SK-N-MC (cell line): ENCODE measurements at regions not wholly inside any gene's neighbourhood (a gene's known extent, or its start where the extent isn't known, plus 50 kb on each side); places are given as distances from the start of the nearest gene placed in this dataset.

Experiments
- DNase-seq: peaks from one replicate; pipeline ENCODE4 v3.0.0-alpha.2; 2011; ENCODE audit warnings: low read depth, low spot score
- H3K27ac ChIP-seq: fragments of 200-600 bp; sonication (generic); 2 replicates; pipeline ENCODE4 v1.5.1; 2016; ENCODE audit warnings: mixed run types
- H3K36me3 ChIP-seq: fragments of 200-600 bp; sonication (generic); 2 replicates; pipeline ENCODE4 v1.6.1; 2017; ENCODE audit warnings: antibody characterized with exemption, low read length, mixed read lengths; ENCODE audit not compliant: insufficient read depth
- H3K4me3 ChIP-seq: fragments of 200-600 bp; sonication (generic); 2 replicates; pipeline ENCODE4 v1.5.1; 2016
- H3K9ac ChIP-seq: fragments of 200-600 bp; sonication (generic); 2 replicates; pipeline ENCODE4 v1.8.0; 2017; ENCODE audit warnings: mixed run types, mixed read lengths; ENCODE audit not compliant: insufficient read length
- H3K9me3 ChIP-seq: fragments of 200-600 bp; sonication (generic); 2 replicates; pipeline ENCODE4 v1.6.1; 2017; ENCODE audit warnings: low read depth, mild to moderate bottlenecking, antibody characterized with exemption, low read length, moderate library complexity, mixed read lengths
- EZH2 ChIP-seq: fragments of 200-600 bp; sonication (generic); IDR thresholded peaks from one replicate; pipeline ENCODE4 v1.6.1; 2017; ENCODE audit warnings: antibody characterized with exemption
- FOXP2 ChIP-seq: optimal IDR thresholded peaks from 2 replicates; pipeline ENCODE3; 2011; ENCODE audit warnings: mild to moderate bottlenecking, moderate library complexity; ENCODE audit not compliant: insufficient read depth; ENCODE audit errors: extremely low read length, control extremely low read depth
- POLR2AphosphoS5 ChIP-seq: IDR thresholded peaks from 2 replicates; pipeline ENCODE4 v1.6.1; 2012; ENCODE audit warnings: mild to moderate bottlenecking, low read depth, low read length, borderline replicate concordance

- H3K9me3 ChIP-seq, result no peaks in the 10 kb centered on the region
- TF ChIP-seq EZH2 (no peak), POLR2AphosphoS5 (no peak), FOXP2 (no peak)
- H3K36me3 ChIP-seq, result no peaks in the 10 kb centered on the region
- no peak overlapping the region for H3K4me3 ChIP-seq
- no peak overlapping the region for H3K27ac ChIP-seq
- DNase-seq, result no peak
- H3K9ac ChIP-seq, result no peak overlapping the region
Observed at GRCh38 chr2:7681881-7682461, 764.8 kb downstream of the RNF144A start.

GRCh38 chr2:7683196-7683595 lies 766.0 kb downstream of the RNF144A start:
- no peak overlapping the region for H3K27ac ChIP-seq
- TF ChIP-seq EZH2 (no peak), FOXP2 (no peak), POLR2AphosphoS5 (no peak)

GRCh38 chr2:7683708-7684107 lies 766.5 kb downstream of the RNF144A start:
- Histone ChIP-seq H3K9me3 (no peaks in the 10 kb centered on the region), H3K9ac (no peak overlapping the region), H3K27ac (no peak overlapping the region), H3K36me3 (no peaks in the 10 kb centered on the region), H3K4me3 (no peak overlapping the region)
- DNase-seq, result no peak
- no peak for TF ChIP-seq FOXP2

More at GRCh38 chr2:7683196-7683595, 766.0 kb downstream of the RNF144A start:
- H3K9ac ChIP-seq, result no peak overlapping the region
- DNase-seq, result no peak
- no peaks in the 10 kb centered on the region for H3K9me3 ChIP-seq
- no peak overlapping the region for H3K4me3 ChIP-seq
- H3K36me3 ChIP-seq, result no peaks in the 10 kb centered on the region

GRCh38 chr2:7685342-7686015 lies 768.3 kb downstream of the RNF144A start:
- H3K36me3 ChIP-seq, result no peaks in the 10 kb centered on the region
- no peak for DNase-seq
- H3K9me3 ChIP-seq, result no peaks in the 10 kb centered on the region
- TF ChIP-seq EZH2 (no peak), POLR2AphosphoS5 (no peak), FOXP2 (no peak)
- H3K27ac ChIP-seq, result no peak overlapping the region
- H3K4me3 ChIP-seq, result no peak overlapping the region
- no peak overlapping the region for H3K9ac ChIP-seq

GRCh38 chr2:7686016-7686385 lies 768.8 kb downstream of the RNF144A start:
- no peaks in the 10 kb centered on the region for H3K36me3 ChIP-seq
- H3K9me3 ChIP-seq, result no peaks in the 10 kb centered on the region
- H3K4me3 ChIP-seq, result no peak overlapping the region
- H3K27ac ChIP-seq, result no peak overlapping the region
- DNase-seq, result no peak
- TF ChIP-seq FOXP2 (no peak), EZH2 (no peak), POLR2AphosphoS5 (no peak)
- no peak overlapping the region for H3K9ac ChIP-seq

- Histone ChIP-seq H3K9ac (no peak overlapping the region), H3K27ac (no peak overlapping the region), H3K9me3 (no peaks in the 10 kb centered on the region), H3K36me3 (no peaks in the 10 kb centered on the region), H3K4me3 (no peak overlapping the region)
- DNase-seq, result no peak
- no peak for TF ChIP-seq FOXP2
Observed at GRCh38 chr2:7691961-7692656, 774.9 kb downstream of the RNF144A start.

GRCh38 chr2:7692657-7693161 lies 775.5 kb downstream of the RNF144A start:
- DNase-seq, result no peak
- no peak overlapping the region for H3K27ac ChIP-seq
- H3K4me3 ChIP-seq, result no peak overlapping the region
- H3K36me3 ChIP-seq, result no peaks in the 10 kb centered on the region
- no peaks in the 10 kb centered on the region for H3K9me3 ChIP-seq
- no peak for TF ChIP-seq POLR2AphosphoS5
- no peak for TF ChIP-seq FOXP2
- no peak for TF ChIP-seq EZH2
- no peak overlapping the region for H3K9ac ChIP-seq

GRCh38 chr2:7693246-7694075 lies 776.2 kb downstream of the RNF144A start:
- Histone ChIP-seq H3K4me3 (no peak overlapping the region), H3K36me3 (no peaks in the 10 kb centered on the region), H3K27ac (no peak overlapping the region), H3K9ac (no peak overlapping the region), H3K9me3 (no peaks in the 10 kb centered on the region)
- no peak for DNase-seq
- TF ChIP-seq EZH2 (no peak), POLR2AphosphoS5 (no peak), FOXP2 (no peak)
